Adrenal gland (tissue), 5 donors: ENCODE measurements at regions not wholly inside any gene's neighbourhood (a gene's known extent, or its start where the extent isn't known, plus 50 kb on each side); places are given as distances from the start of the nearest gene placed in this dataset.

Experiments used
- CTCF ChIP-seq, 6 experiments: fragments of 450-650 bp in 4 of 6; fragments of 200-600 bp in 2 of 6; sonication (generic) in 1 of 6; IDR thresholded peaks; 1 replicate in 5 of 6; 2 replicates in 1 of 6; pipeline versions ENCODE4 v1.5.1 to v1.8.0; 2016 to 2021; ENCODE audit warnings: antibody characterized with exemption in 6 of 6, mild to moderate bottlenecking in 2 of 6, moderate library complexity in 1 of 6
- POLR2A ChIP-seq, 2 donors: fragments of 450-650 bp; IDR thresholded peaks; one replicate each; pipeline ENCODE4 v1.6.1; 2017; ENCODE audit warnings: antibody characterized with exemption in 2 of 2, mild to moderate bottlenecking in 2 of 2, moderate library complexity in 1 of 2
- donor health status: DM: no; HTN: no; CAD: no.

DNA sequence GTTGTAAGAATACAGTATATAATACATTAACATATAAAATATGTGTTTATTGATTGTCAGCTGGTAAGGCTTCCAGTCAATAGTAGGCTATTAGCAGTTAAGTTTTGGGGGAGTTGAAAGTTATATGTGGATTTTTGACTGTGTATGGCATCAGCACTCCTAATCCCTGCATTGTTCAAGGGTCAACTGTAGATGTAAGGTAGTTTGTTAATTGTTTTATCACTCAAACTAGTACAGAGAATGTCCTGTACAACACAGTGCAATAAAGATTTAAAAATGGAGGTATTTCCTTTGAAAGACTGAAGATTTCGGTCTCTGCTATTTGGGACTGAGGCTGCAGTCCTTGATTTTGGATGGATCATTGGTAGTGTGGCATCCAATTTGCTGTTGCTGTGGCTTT is 484.4 kb downstream of the KDM4C start:
- TF ChIP-seq CTCF (IDR thresholded peaks at IDR 0.05) (no peak), POLR2A (IDR thresholded peaks at IDR 0.05) (no peak)
